Thoracic aorta (tissue), 2 donors: ENCODE measurements at regions not wholly inside any gene's neighbourhood (a gene's known extent, or its start where the extent isn't known, plus 50 kb on each side); places are given as distances from the start of the nearest gene placed in this dataset.
"Not testable (repeated sequence)": the region's sequence is repeated elsewhere in the genome, so short reads cannot be mapped to it uniquely, and the experiment has no call there.

Source experiments
- ATAC-seq: fragments of 150-250 bp; one replicate; pipeline ENCODE4 v1.8.0; 2017; ENCODE audit warnings: low read depth; ENCODE audit not compliant: insufficient number of reproducible peaks, low FRiP score
- DNase-seq: peaks from one replicate; pipeline ENCODE4 v3.0.0-alpha.2; 2020; ENCODE audit warnings: low spot score
- H3K27ac ChIP-seq, 2 donors: fragments of 200-600 bp; sonication (generic); 1 replicate in 1 of 2; 2 replicates in 1 of 2; pipeline ENCODE4 v1.5.1; 2016; ENCODE audit warnings: mild to moderate bottlenecking in 2 of 2, moderate library complexity in 2 of 2
- H3K27me3 ChIP-seq: fragments of 200-600 bp; sonication (generic); replicated peaks from 2 replicates; pipeline ENCODE4 v1.6.0; 2016; ENCODE audit warnings: mild to moderate bottlenecking; ENCODE audit not compliant: insufficient read depth
- H3K36me3 ChIP-seq: fragments of 200-600 bp; sonication (generic); one replicate; pipeline ENCODE4 v1.5.1; 2016
- H3K4me1 ChIP-seq, 2 donors: fragments of 200-600 bp; sonication (generic); 1 replicate in 1 of 2; 2 replicates in 1 of 2; pipeline versions ENCODE4 v1.5.1 to v1.6.0; 2016; ENCODE audit warnings: low read depth in 2 of 2, mild to moderate bottlenecking in 1 of 2; ENCODE audit not compliant: control insufficient read depth in 1 of 2
- H3K4me3 ChIP-seq: fragments of 200-600 bp; sonication (generic); 2 replicates; pipeline ENCODE4 v1.5.1; 2016; ENCODE audit warnings: mild to moderate bottlenecking
- H3K9me3 ChIP-seq: fragments of 200-600 bp; sonication (generic); 2 replicates; pipeline ENCODE4 v1.5.1; 2016
- CTCF ChIP-seq: fragments of 200-600 bp; sonication (generic); IDR thresholded peaks from one replicate; pipeline ENCODE4 v1.5.1; 2019; ENCODE audit warnings: antibody characterized with exemption

GRCh38 chr1:88612292-88612691, 71.8 kb upstream of the PKN2 start:
- no peak overlapping the region for H3K4me3 ChIP-seq
- no peaks in the 10 kb centered on the region for H3K4me1 ChIP-seq
- ATAC-seq (no peak), DNase-seq (no peak)
- no peaks in the 10 kb centered on the region for H3K36me3 ChIP-seq
- no peak overlapping the region for H3K27ac ChIP-seq
- no peak for TF ChIP-seq CTCF
- H3K27me3 ChIP-seq: no peaks in the 10 kb centered on the region
- no peaks in the 10 kb centered on the region for H3K9me3 ChIP-seq

GRCh38 chr1:88612773-88613172, 71.3 kb upstream of the PKN2 start:
- H3K4me3 ChIP-seq: no peak overlapping the region
- no peak for TF ChIP-seq CTCF
- DNase-seq (no peak), ATAC-seq (no peak)
- no peaks in the 10 kb centered on the region for H3K4me1 ChIP-seq
- H3K9me3 ChIP-seq: no peaks in the 10 kb centered on the region
- no peaks in the 10 kb centered on the region for H3K27me3 ChIP-seq
- no peaks in the 10 kb centered on the region for H3K36me3 ChIP-seq
- H3K27ac ChIP-seq: no peak overlapping the region

- Histone ChIP-seq H3K4me3 (no peak overlapping the region), H3K9me3 (peaks cover 3% of the 10 kb centered on the region), H3K4me1 (no peaks in the 10 kb centered on the region), H3K36me3 (no peaks in the 10 kb centered on the region), H3K27ac (no peak overlapping the region), H3K27me3 (no peaks in the 10 kb centered on the region)
- ATAC-seq: no peak
- no peak for TF ChIP-seq CTCF
- no peak for DNase-seq
These were observed 65.7 kb upstream of the PKN2 start for GRCh38 chr1:88618331-88618730.

- H3K27ac ChIP-seq, H3K4me1 ChIP-seq, ATAC-seq, H3K27me3 ChIP-seq, H3K36me3 ChIP-seq, H3K4me3 ChIP-seq, DNase-seq, H3K9me3 ChIP-seq: not testable (repeated sequence)
These were observed 61.0 kb upstream of the PKN2 start for GRCh38 chr1:88623101-88623500.
